Colonic mucosa (tissue), 4 donors: ENCODE measurements at regions not wholly inside any gene's neighbourhood (a gene's known extent, or its start where the extent isn't known, plus 50 kb on each side); places are given as distances from the start of the nearest gene placed in this dataset.

ENCODE experiments used
- DNase-seq: peaks from one replicate; pipeline ENCODE4 v3.0.0-alpha.2; 2020
- H3K27ac ChIP-seq: fragments of 200-600 bp; one replicate; pipeline ENCODE4 v1.8.0; 2021
- H3K27me3 ChIP-seq: fragments of 200-600 bp; one replicate; pipeline ENCODE4 v1.8.0; 2021
- H3K36me3 ChIP-seq: fragments of 200-600 bp; one replicate; pipeline ENCODE4 v1.8.0; 2021
- H3K4me1 ChIP-seq: fragments of 200-600 bp; one replicate; pipeline ENCODE4 v1.8.0; 2021; ENCODE audit warnings: mild to moderate bottlenecking
- H3K4me3 ChIP-seq: fragments of 200-600 bp; one replicate; pipeline ENCODE4 v1.8.0; 2021
- H3K9ac ChIP-seq, 2 donors: one replicate each; pipeline ENCODE4 v1.7.0; 2013; ENCODE audit warnings: control low read depth in 2 of 2, low read depth in 2 of 2, low read length in 2 of 2
- H3K9me3 ChIP-seq: fragments of 200-600 bp; one replicate; pipeline ENCODE4 v1.8.0; 2021
- CTCF ChIP-seq: fragments of 200-600 bp; IDR thresholded peaks from one replicate; pipeline ENCODE4 v1.8.0; 2022; ENCODE audit warnings: antibody characterized with exemption, mild to moderate bottlenecking
- intact Hi-C: fragments of 100-400 bp; cut with DNase I; formaldehyde crosslinking; loops from one replicate; pipeline ENCODE4 v1.14.1; 2022
- donor health status: healthy.
- donor health status: DM: no; HTN: no; CAD: no.
- donor health status: DM: no; HTN: no; CAD: no.

- Histone ChIP-seq H3K27ac (no peak overlapping the region), H3K4me3 (no peak overlapping the region), H3K9ac (no peak overlapping the region), H3K9me3 (no peaks in the 10 kb centered on the region), H3K36me3 (no peaks in the 10 kb centered on the region), H3K27me3 (no peaks in the 10 kb centered on the region), H3K4me1 (no peaks in the 10 kb centered on the region)
- no peak for TF ChIP-seq CTCF
- intact Hi-C loops, result no loop called here
- DNase-seq, result no peak
Observed at GRCh38 chr9:116051528-116051927, 102.1 kb upstream of the PAPPA start.

- Histone ChIP-seq H3K9ac (no peak overlapping the region), H3K36me3 (no peaks in the 10 kb centered on the region), H3K4me3 (no peak overlapping the region), H3K4me1 (no peaks in the 10 kb centered on the region), H3K27me3 (no peaks in the 10 kb centered on the region), H3K27ac (no peak overlapping the region), H3K9me3 (no peaks in the 10 kb centered on the region)
- no peak for DNase-seq
- no peak for TF ChIP-seq CTCF
- intact Hi-C loops, result no loop called here
Observed at GRCh38 chr9:116055536-116055935, 98.1 kb upstream of the PAPPA start.

DNA sequence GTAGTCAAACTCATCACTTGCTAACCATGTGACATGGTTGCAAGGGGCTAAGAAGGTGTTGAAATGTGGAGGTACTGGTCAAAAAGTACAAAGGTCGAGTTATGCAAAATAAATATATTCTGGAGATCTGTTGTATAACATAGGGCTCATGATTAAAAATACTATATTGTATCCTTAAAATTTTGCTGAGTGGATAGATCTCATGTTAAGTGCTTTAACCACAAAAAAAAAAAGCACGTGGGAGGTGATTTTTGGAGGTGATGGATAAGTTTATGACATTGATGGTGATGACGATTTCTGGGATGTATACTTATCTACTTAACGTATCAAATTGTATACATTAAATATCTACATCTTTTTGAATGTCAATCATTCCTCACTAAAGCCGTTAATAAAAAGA, 96.2 kb upstream of the PAPPA start:
- no peak overlapping the region for H3K9ac ChIP-seq
- H3K27ac ChIP-seq, result no peak overlapping the region
- no peak for DNase-seq
- H3K36me3 ChIP-seq, result no peaks in the 10 kb centered on the region
- no peaks in the 10 kb centered on the region for H3K27me3 ChIP-seq
- H3K4me1 ChIP-seq, result no peaks in the 10 kb centered on the region
- H3K4me3 ChIP-seq, result no peak overlapping the region
- intact Hi-C loops, result no loop called here
- TF ChIP-seq CTCF, result no peak
- H3K9me3 ChIP-seq, result no peaks in the 10 kb centered on the region

DNA sequence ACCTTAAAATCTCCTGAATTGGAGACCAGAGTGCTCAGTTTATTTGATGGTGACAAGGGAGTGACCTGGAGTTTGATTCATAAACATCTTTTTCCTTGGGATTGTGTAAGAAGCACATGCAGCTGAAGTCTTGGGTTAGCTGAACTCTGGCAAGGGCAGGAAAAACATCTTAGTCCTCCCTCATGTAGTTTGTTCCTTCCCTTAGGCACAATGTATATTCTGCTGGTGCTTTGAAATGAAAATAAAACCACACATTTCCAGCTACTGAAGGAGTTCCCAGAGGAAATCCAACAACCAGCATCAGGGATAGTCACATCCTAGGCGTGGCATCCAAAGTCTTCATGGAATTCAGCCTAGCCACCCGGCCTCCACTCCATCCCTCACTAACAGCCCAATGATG, 95.2 kb upstream of the PAPPA start:
- H3K9ac ChIP-seq, result no peak overlapping the region
- H3K36me3 ChIP-seq, result no peaks in the 10 kb centered on the region
- DNase-seq, result no peak
- TF ChIP-seq CTCF, result no peak
- H3K27me3 ChIP-seq, result no peaks in the 10 kb centered on the region
- no peak overlapping the region for H3K4me3 ChIP-seq
- intact Hi-C loops, result no loop called here
- no peaks in the 10 kb centered on the region for H3K9me3 ChIP-seq
- no peak overlapping the region for H3K27ac ChIP-seq
- H3K4me1 ChIP-seq, result no peaks in the 10 kb centered on the region

DNA sequence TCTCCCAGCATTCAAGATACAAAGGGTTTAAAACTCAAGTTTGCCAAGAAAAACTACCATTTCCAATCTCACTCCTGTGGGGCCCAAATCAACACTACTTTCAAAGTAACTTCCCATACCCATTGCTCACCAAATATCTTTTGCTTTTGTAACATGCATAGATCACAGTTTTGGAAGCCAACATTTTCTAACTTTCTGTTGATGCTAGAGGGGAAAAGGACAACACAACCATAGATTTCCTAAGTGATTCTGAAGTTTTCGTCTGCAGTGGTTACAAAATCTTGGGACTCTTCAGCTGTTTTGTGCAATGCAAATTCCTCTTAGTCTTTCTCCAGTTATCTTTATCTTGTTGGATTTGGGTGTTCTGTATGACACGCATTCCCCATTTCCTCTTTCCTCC, 94.1 kb upstream of the PAPPA start:
- H3K27me3 ChIP-seq, result no peaks in the 10 kb centered on the region

More for the DNA sequence above, 94.1 kb upstream of the PAPPA start:
- no peaks in the 10 kb centered on the region for H3K9me3 ChIP-seq
- TF ChIP-seq CTCF, result no peak
- H3K4me1 ChIP-seq, result no peaks in the 10 kb centered on the region
- no peak overlapping the region for H3K9ac ChIP-seq
- no peaks in the 10 kb centered on the region for H3K36me3 ChIP-seq
- DNase-seq, result no peak
- no peak overlapping the region for H3K4me3 ChIP-seq
- intact Hi-C loops, result no loop called here
- no peak overlapping the region for H3K27ac ChIP-seq
